ENCODE measurements at regions not wholly inside any gene's neighbourhood (a gene's known extent, or its start where the extent isn't known, plus 50 kb on each side); places are given as distances from the start of the nearest gene placed in this dataset.

GRCh38 chr7:110373416-110373815 lies 717.5 kb upstream of the LRRN3 start:
- TF ChIP-seq, protein P1, sequence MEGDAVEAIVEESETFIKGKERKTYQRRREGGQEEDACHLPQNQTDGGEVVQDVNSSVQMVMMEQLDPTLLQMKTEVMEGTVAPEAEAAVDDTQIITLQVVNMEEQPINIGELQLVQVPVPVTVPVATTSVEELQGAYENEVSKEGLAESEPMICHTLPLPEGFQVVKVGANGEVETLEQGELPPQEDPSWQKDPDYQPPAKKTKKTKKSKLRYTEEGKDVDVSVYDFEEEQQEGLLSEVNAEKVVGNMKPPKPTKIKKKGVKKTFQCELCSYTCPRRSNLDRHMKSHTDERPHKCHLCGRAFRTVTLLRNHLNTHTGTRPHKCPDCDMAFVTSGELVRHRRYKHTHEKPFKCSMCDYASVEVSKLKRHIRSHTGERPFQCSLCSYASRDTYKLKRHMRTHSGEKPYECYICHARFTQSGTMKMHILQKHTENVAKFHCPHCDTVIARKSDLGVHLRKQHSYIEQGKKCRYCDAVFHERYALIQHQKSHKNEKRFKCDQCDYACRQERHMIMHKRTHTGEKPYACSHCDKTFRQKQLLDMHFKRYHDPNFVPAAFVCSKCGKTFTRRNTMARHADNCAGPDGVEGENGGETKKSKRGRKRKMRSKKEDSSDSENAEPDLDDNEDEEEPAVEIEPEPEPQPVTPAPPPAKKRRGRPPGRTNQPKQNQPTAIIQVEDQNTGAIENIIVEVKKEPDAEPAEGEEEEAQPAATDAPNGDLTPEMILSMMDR (IDR thresholded peaks at IDR 0.05), result no peak
- TF ChIP-seq POLR2A (IDR thresholded peaks at IDR 0.05), result no peak
